HCT116 (cell line): ENCODE measurements at regions not wholly inside any gene's neighbourhood (a gene's known extent, or its start where the extent isn't known, plus 50 kb on each side); places are given as distances from the start of the nearest gene placed in this dataset.

Experiments used
- ATAC-seq: fragments of 200-7000 bp; cut with Tn5 transposase; 2 replicates; pipeline ENCODE4 v1.9.1; 2020; ENCODE audit warnings: mild to moderate bottlenecking, moderate library complexity
- BruUV-seq: library from RNA; stranded (reverse); fragments of 400-500 nt; replicated peaks from 2 replicates; lab custom pipeline; 2021; lab: Mats Ljungman, UMichigan
- CTCF ChIA-PET: fragments of 300-600 bp; sonication (Branson Sonifier 250); formaldehyde crosslinking; loops from one replicate; lab custom pipeline; 2021; ENCODE audit warnings: antibody characterized with exemption; lab: Charles Lee
- POLR2A ChIA-PET: fragments of 300-600, 350-600 bp; sonication (Branson Sonifier 250); formaldehyde crosslinking; loops from one replicate; lab custom pipeline; 2021; ENCODE audit warnings: antibody characterized with exemption; lab: Charles Lee
- RAD21 ChIA-PET, 2 experiments: fragments of 300-600 bp; sonication (Branson Sonifier 250); formaldehyde crosslinking; loops; one replicate each; lab custom pipeline; 2023; ENCODE audit warnings: low total read pairs in 2 of 2; ENCODE audit not compliant: uncharacterized antibody in 2 of 2, unreplicated experiment in 2 of 2, low non-redundant PET in 1 of 2; lab: Charles Lee
- DNase-seq: peaks from one replicate; pipeline ENCODE4 v3.0.0-alpha.2; 2010; ENCODE audit warnings: low read depth, low spot score
- H2AFZ ChIP-seq: fragments of 200-600 bp; shearing (Covaris generic), sonication (generic); 2 replicates; pipeline ENCODE4 v1.6.1; 2017; ENCODE audit warnings: low read depth, mixed run types, mixed read lengths, antibody characterized with exemption, low read length; ENCODE audit not compliant: poor library complexity, severe bottlenecking
- H3K27ac ChIP-seq: 2 replicates; pipeline ENCODE4 v1.5.1; 2012; ENCODE audit warnings: low read depth, low read length
- H3K27me3 ChIP-seq: fragments of 200-600 bp; sonication (generic); 2 replicates; pipeline ENCODE4 v1.6.1; 2016; ENCODE audit warnings: mixed run types, low read length, mixed read lengths; ENCODE audit not compliant: insufficient read depth
- H3K36me3 ChIP-seq, 2 experiments: fragments of 200-500 bp in 1 of 2; fragments of 200-600 bp in 1 of 2; sonication (Bioruptor generic) in 1 of 2; sonication (generic) in 1 of 2; 2 replicates each; pipeline versions ENCODE4 v1.5.1 to v1.6.1; 2014 to 2016; ENCODE audit warnings: low read length in 2 of 2, inconsistent platforms in 1 of 2, mixed read lengths in 1 of 2, mixed run types in 1 of 2; ENCODE audit not compliant: insufficient read depth in 2 of 2, control insufficient read depth in 1 of 2
- H3K4me1 ChIP-seq, 2 experiments: fragments of 200-600 bp in 1 of 2; sonication (generic) in 1 of 2; 2 replicates each; pipeline versions ENCODE4 v1.5.1 to v1.6.1; 2012 to 2017; ENCODE audit warnings: low read length in 2 of 2, inconsistent platforms in 1 of 2, mild to moderate bottlenecking in 1 of 2, mixed read lengths in 1 of 2, mixed run types in 1 of 2, moderate library complexity in 1 of 2; ENCODE audit not compliant: insufficient read depth in 2 of 2, control insufficient read depth in 1 of 2
- H3K4me2 ChIP-seq: fragments of 200-600 bp; sonication (generic); 2 replicates; pipeline ENCODE4 v1.6.1; 2017; ENCODE audit warnings: mixed run types, low read length, mixed read lengths
- H3K4me3 ChIP-seq, 2 experiments: fragments of 200-600 bp in 1 of 2; sonication (generic) in 1 of 2; replicated peaks in 1 of 2; 2 replicates each; pipeline ENCODE4 v1.5.1; 2011 to 2016; ENCODE audit warnings: low read length in 2 of 2, control low read depth in 1 of 2, low read depth in 1 of 2, mild to moderate bottlenecking in 1 of 2, mixed read lengths in 1 of 2, mixed run types in 1 of 2
- H3K79me2 ChIP-seq: fragments of 200-600 bp; sonication (generic); 2 replicates; pipeline ENCODE4 v1.6.1; 2017; ENCODE audit warnings: mild to moderate bottlenecking, mixed run types, low read length, moderate library complexity, mixed read lengths; ENCODE audit not compliant: insufficient read depth
- H3K9ac ChIP-seq: fragments of 200-600 bp; sonication (generic); 2 replicates; pipeline ENCODE4 v1.6.1; 2016; ENCODE audit warnings: low read length, mixed read lengths
- H3K9me2 ChIP-seq: fragments of 200-600 bp; sonication (generic), shearing (Covaris generic); 2 replicates; pipeline ENCODE4 v1.6.1; 2017; ENCODE audit warnings: mixed run types, mild to moderate bottlenecking, moderate library complexity; ENCODE audit not compliant: insufficient read depth
- H3K9me3 ChIP-seq, 2 experiments: fragments of 200-500 bp in 1 of 2; fragments of 200-600 bp in 1 of 2; sonication (Bioruptor generic) in 1 of 2; sonication (generic) in 1 of 2; 2 replicates each; pipeline ENCODE4 v1.6.1; 2014 to 2017; ENCODE audit warnings: low read length in 2 of 2, mixed read lengths in 2 of 2, inconsistent platforms in 1 of 2, low read depth in 1 of 2, mild to moderate bottlenecking in 1 of 2, mixed run types in 1 of 2, moderate library complexity in 1 of 2; ENCODE audit not compliant: control insufficient read depth in 1 of 2, insufficient read depth in 1 of 2
- H4K20me1 ChIP-seq: fragments of 200-600 bp; sonication (generic), shearing (Covaris generic); 2 replicates; pipeline ENCODE4 v1.6.1; 2017; ENCODE audit warnings: mixed run types, mild to moderate bottlenecking, moderate library complexity; ENCODE audit not compliant: insufficient read depth
- CEBPB ChIP-seq: IDR thresholded peaks from 2 replicates; pipeline ENCODE4 v1.6.1; 2012; ENCODE audit warnings: low read depth
- ELF1 ChIP-seq: IDR thresholded peaks from 2 replicates; pipeline ENCODE4 v1.6.1; 2012; ENCODE audit warnings: low read depth, borderline replicate concordance
- EZH2 ChIP-seq: fragments of 200-600 bp; sonication (generic); IDR thresholded peaks from 2 replicates; pipeline ENCODE4 v1.6.1; 2017; ENCODE audit warnings: antibody characterized with exemption, mixed run types
- EZH2phosphoT487 ChIP-seq: fragments of 200-600 bp; IDR thresholded peaks from 2 replicates; pipeline ENCODE4 v1.6.1; 2018; ENCODE audit warnings: antibody characterized with exemption, borderline replicate concordance
- JUND ChIP-seq: IDR thresholded peaks from 2 replicates; pipeline ENCODE4 v1.6.1; 2012
- MAX ChIP-seq: IDR thresholded peaks from 2 replicates; pipeline ENCODE4 v1.6.1; 2012
- RAD21 ChIP-seq: IDR thresholded peaks from 2 replicates; pipeline ENCODE4 v1.6.1; 2012; ENCODE audit warnings: low read depth, mild to moderate bottlenecking
- SIN3A ChIP-seq: IDR thresholded peaks from 2 replicates; pipeline ENCODE4 v1.6.1; 2012; ENCODE audit warnings: low read depth
- SRF ChIP-seq: IDR thresholded peaks from 2 replicates; pipeline ENCODE4 v1.6.1; 2012; ENCODE audit warnings: low read depth
- YY1 ChIP-seq: IDR thresholded peaks from 2 replicates; pipeline ENCODE4 v1.6.1; 2011; ENCODE audit warnings: low read length, low read depth, moderate library complexity, mild to moderate bottlenecking; ENCODE audit not compliant: insufficient replicate concordance; ENCODE audit errors: extremely low read depth
- intact Hi-C: fragments of 100-400 bp; cut with micrococcal nuclease; formaldehyde crosslinking; loops from 2 replicates; pipeline ENCODE4 v1.10.0; 2022
- TF ChIP-seq, protein P1 (sequence below), 3 experiments: fragments of 200-600 bp in 1 of 3; sonication (generic) in 1 of 3; IDR thresholded peaks in 2 of 3; conservative IDR thresholded peaks in 1 of 3; 2 replicates each; pipeline ENCODE4 v1.5.1; 2012 to 2017; ENCODE audit warnings: low read depth in 2 of 3, low read length in 2 of 3, antibody characterized with exemption in 1 of 3, borderline replicate concordance in 1 of 3, control low read depth in 1 of 3, mild to moderate bottlenecking in 1 of 3, mixed read lengths in 1 of 3, mixed run types in 1 of 3, moderate library complexity in 1 of 3; ENCODE audit not compliant: insufficient read depth in 1 of 3
- TF ChIP-seq, protein P2 (sequence below): IDR thresholded peaks from 2 replicates; pipeline ENCODE4 v1.6.1; 2012

GRCh38 chr9:38335686-38336085, 56.8 kb upstream of the ALDH1B1 start:
- no peak for ATAC-seq
- no peaks in the 10 kb centered on the region for H3K36me3 ChIP-seq
- no peak overlapping the region for H2AFZ ChIP-seq
- H3K4me3 ChIP-seq = no peak overlapping the region
- no peaks in the 10 kb centered on the region for H3K9me3 ChIP-seq
- POLR2A ChIA-PET = no interaction called here
- RAD21 ChIA-PET = no interaction called here
- H3K27ac ChIP-seq = no peak overlapping the region
- H3K4me1 ChIP-seq = peaks cover 0 to 15% of the 10 kb centered on the region in 2 experiments; a peak in 2 of 4 replicates
- H3K27me3 ChIP-seq = no peaks in the 10 kb centered on the region
- H3K9ac ChIP-seq = no peak overlapping the region
- no peaks in the 10 kb centered on the region for H3K79me2 ChIP-seq
- no peak for TF ChIP-seq YY1
- no peak for TF ChIP-seq ELF1
- TF ChIP-seq MAX = no peak
- TF ChIP-seq, protein P1, sequence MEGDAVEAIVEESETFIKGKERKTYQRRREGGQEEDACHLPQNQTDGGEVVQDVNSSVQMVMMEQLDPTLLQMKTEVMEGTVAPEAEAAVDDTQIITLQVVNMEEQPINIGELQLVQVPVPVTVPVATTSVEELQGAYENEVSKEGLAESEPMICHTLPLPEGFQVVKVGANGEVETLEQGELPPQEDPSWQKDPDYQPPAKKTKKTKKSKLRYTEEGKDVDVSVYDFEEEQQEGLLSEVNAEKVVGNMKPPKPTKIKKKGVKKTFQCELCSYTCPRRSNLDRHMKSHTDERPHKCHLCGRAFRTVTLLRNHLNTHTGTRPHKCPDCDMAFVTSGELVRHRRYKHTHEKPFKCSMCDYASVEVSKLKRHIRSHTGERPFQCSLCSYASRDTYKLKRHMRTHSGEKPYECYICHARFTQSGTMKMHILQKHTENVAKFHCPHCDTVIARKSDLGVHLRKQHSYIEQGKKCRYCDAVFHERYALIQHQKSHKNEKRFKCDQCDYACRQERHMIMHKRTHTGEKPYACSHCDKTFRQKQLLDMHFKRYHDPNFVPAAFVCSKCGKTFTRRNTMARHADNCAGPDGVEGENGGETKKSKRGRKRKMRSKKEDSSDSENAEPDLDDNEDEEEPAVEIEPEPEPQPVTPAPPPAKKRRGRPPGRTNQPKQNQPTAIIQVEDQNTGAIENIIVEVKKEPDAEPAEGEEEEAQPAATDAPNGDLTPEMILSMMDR (IDR thresholded peaks at IDR 0.05 in 2 of 3, conservative IDR thresholded peaks at IDR 0.05 in 1 of 3; ENCODE audit: borderline replicate concordance in 1 of 3, insufficient read depth in 1 of 3, low read depth in 2 of 3, low read length in 2 of 3) = no peak
- TF ChIP-seq EZH2 = no peak
- no peak for TF ChIP-seq EZH2phosphoT487
- no peak for TF ChIP-seq JUND
- no peak for TF ChIP-seq RAD21
- TF ChIP-seq, protein P2, sequence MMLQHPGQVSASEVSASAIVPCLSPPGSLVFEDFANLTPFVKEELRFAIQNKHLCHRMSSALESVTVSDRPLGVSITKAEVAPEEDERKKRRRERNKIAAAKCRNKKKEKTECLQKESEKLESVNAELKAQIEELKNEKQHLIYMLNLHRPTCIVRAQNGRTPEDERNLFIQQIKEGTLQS = no peak
- TF ChIP-seq SIN3A = no peak
- TF ChIP-seq SRF = no peak
- no peak for TF ChIP-seq CEBPB
- DNase-seq = no peak
- BruUV-seq = no TSS peak
- intact Hi-C loops = no loop called here
- no peak overlapping the region for H3K4me2 ChIP-seq
- H3K9me2 ChIP-seq = no peaks in the 10 kb centered on the region
- CTCF ChIA-PET = no interaction called here
- no peaks in the 10 kb centered on the region for H4K20me1 ChIP-seq
